Sigmoid colon (tissue), 3 donors: ENCODE measurements at regions not wholly inside any gene's neighbourhood (a gene's known extent, or its start where the extent isn't known, plus 50 kb on each side); places are given as distances from the start of the nearest gene placed in this dataset.

Source experiments
- CTCF ChIP-seq, 4 experiments: fragments of 450-650 bp in 3 of 4; fragments of 200-600 bp in 1 of 4; IDR thresholded peaks; one replicate each; pipeline ENCODE4 v1.5.1; 2016 to 2019; ENCODE audit warnings: antibody characterized with exemption in 4 of 4, mild to moderate bottlenecking in 3 of 4, moderate library complexity in 2 of 4
- POLR2A ChIP-seq, 2 donors: fragments of 450-650 bp; IDR thresholded peaks; one replicate each; pipeline ENCODE4 v1.6.1; 2016; ENCODE audit warnings: antibody characterized with exemption in 2 of 2, mild to moderate bottlenecking in 2 of 2, moderate library complexity in 2 of 2

GRCh38 chr11:101336858-101337257 lies 207.2 kb upstream of the PGR start:
- TF ChIP-seq POLR2A (IDR thresholded peaks at IDR 0.05): no peak
- no peak for TF ChIP-seq CTCF (IDR thresholded peaks at IDR 0.05)
